ENCODE measurements at regions not wholly inside any gene's neighbourhood (a gene's known extent, or its start where the extent isn't known, plus 50 kb on each side); places are given as distances from the start of the nearest gene placed in this dataset.

DNA sequence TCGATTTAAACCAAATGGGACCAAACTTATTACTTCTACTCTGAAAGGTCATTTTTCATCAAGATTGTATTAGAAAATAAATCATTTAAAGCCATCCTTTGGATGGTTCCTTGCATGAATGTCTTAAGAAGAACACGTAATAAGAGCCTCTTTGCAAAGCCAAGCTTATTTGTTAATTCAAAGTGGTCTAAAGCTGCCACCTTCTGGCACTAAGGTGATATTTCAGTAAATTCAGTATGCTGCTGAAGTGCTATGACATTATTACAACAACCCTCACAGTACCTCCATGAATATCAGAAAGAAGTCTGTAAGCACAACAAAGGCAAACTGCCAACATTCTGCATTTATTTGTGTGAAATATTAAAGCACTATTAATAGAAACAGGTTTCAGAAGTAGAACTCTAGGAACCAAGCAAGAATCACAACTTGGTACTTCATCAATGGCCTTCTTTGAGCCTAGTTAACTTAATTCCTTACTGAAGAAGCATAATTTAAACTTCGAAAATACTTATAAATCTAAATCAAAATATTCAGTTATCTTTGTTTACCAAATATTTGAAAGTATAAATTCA is 53.1 kb upstream of the TYRP1 start:
- Histone ChIP-seq H3K9ac (ENCODE audit: low read length) (no peak overlapping the region), H3F3A (ENCODE audit: insufficient read depth, low read length) (no peaks in the 10 kb centered on the region), H2AFZ (ENCODE audit: low read length) (no peak overlapping the region), H3K27me3 (replicated peaks; ENCODE audit: insufficient read depth, low read length) (no peaks in the 10 kb centered on the region), H3K4me3 (ENCODE audit: low read length) (no peak overlapping the region), H3K4me2 (ENCODE audit: low read depth, low read length) (no peak overlapping the region), H4K20me1 (ENCODE audit: insufficient read depth, low read length) (no peaks in the 10 kb centered on the region), H3K9me3 (replicated peaks; ENCODE audit: insufficient read depth, low read length) (no peaks in the 10 kb centered on the region), H3K27ac (ENCODE audit: low read length) (no peak overlapping the region), H3K9me2 (replicated peaks; ENCODE audit: insufficient read depth, low read length) (no peaks in the 10 kb centered on the region), H3K79me2 (ENCODE audit: low read length) (no peaks in the 10 kb centered on the region), H3K36me3 (replicated peaks; ENCODE audit: insufficient read depth, low read length) (no peaks in the 10 kb centered on the region), H3K4me1 (ENCODE audit: low read length) (no peaks in the 10 kb centered on the region)
- TF ChIP-seq EZH2phosphoT487 (IDR thresholded peaks at IDR 0.05; ENCODE audit: low read length) (no peak), EZH2 (optimal IDR thresholded peaks at IDR 0.05; ENCODE audit: low read depth, low read length) (no peak)
- TF ChIP-seq, protein P1, sequence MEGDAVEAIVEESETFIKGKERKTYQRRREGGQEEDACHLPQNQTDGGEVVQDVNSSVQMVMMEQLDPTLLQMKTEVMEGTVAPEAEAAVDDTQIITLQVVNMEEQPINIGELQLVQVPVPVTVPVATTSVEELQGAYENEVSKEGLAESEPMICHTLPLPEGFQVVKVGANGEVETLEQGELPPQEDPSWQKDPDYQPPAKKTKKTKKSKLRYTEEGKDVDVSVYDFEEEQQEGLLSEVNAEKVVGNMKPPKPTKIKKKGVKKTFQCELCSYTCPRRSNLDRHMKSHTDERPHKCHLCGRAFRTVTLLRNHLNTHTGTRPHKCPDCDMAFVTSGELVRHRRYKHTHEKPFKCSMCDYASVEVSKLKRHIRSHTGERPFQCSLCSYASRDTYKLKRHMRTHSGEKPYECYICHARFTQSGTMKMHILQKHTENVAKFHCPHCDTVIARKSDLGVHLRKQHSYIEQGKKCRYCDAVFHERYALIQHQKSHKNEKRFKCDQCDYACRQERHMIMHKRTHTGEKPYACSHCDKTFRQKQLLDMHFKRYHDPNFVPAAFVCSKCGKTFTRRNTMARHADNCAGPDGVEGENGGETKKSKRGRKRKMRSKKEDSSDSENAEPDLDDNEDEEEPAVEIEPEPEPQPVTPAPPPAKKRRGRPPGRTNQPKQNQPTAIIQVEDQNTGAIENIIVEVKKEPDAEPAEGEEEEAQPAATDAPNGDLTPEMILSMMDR (IDR thresholded peaks at IDR 0.05; ENCODE audit: low read length): peak; percentile 38; the same call in 1 of the 2 replicates
- peak; percentile 51 for DNase-seq

DNA sequence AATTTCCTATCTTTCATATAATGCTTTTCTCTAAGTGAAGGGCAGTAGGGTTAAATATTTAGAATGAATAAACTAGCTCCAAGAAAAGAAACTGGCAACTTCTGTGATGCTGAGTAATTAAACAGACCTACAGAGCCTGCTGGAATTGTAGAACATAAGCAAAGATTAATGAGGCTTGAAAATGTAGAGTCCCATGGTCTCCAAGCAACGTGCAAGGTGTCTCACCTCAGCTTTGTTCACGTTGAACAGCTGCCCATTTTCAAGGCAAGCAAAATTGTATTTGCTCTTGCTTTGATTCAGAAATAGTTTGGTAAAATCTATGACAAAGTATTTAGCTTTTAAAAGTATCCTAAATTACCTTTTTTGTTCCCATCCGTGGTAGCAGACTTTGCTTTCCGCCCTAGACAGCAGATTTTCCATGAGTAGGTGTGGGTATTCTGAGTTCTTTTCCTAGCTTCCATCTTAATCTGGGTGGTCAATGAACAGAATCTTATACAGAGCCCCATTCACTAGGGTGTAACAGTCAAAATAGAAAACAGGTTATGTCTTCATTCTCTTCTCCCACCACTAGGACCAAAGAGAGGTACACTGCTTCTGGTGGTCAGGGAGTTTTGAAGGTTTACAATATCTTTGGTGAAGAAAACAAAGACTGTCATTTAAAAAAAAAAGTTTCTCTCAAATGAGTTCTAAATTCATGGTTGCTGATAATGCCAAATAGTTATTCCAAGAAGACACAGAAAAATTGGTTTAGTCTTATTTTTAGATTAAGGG is 52.1 kb upstream of the TYRP1 start:
- H3K79me2 ChIP-seq (ENCODE audit: low read length): no peaks in the 10 kb centered on the region
- no peaks in the 10 kb centered on the region for H3K9me2 ChIP-seq (replicated peaks; ENCODE audit: insufficient read depth, low read length)
- no peak overlapping the region for H3K4me3 ChIP-seq (ENCODE audit: low read length)
- H2AFZ ChIP-seq (ENCODE audit: low read length): no peak overlapping the region
- H3K9me3 ChIP-seq (replicated peaks; ENCODE audit: insufficient read depth, low read length): no peaks in the 10 kb centered on the region
- no peak overlapping the region for H3K4me2 ChIP-seq (ENCODE audit: low read depth, low read length)
- H3K36me3 ChIP-seq (replicated peaks; ENCODE audit: insufficient read depth, low read length): no peaks in the 10 kb centered on the region
- H3K27ac ChIP-seq (ENCODE audit: low read length): no peak overlapping the region
- H3K4me1 ChIP-seq (ENCODE audit: low read length): no peaks in the 10 kb centered on the region
- no peaks in the 10 kb centered on the region for H4K20me1 ChIP-seq (ENCODE audit: insufficient read depth, low read length)
- DNase-seq: no peak
- TF ChIP-seq EZH2phosphoT487 (IDR thresholded peaks at IDR 0.05; ENCODE audit: low read length) (no peak), EZH2 (optimal IDR thresholded peaks at IDR 0.05; ENCODE audit: low read depth, low read length) (no peak)
- TF ChIP-seq, protein P1 (IDR thresholded peaks at IDR 0.05; ENCODE audit: low read length): no peak
- H3F3A ChIP-seq (ENCODE audit: insufficient read depth, low read length): no peaks in the 10 kb centered on the region
- no peaks in the 10 kb centered on the region for H3K27me3 ChIP-seq (replicated peaks; ENCODE audit: insufficient read depth, low read length)
- no peak overlapping the region for H3K9ac ChIP-seq (ENCODE audit: low read length)

Measured in MM.1S (cell line).